ENCODE measurements at regions not wholly inside any gene's neighbourhood (a gene's known extent, or its start where the extent isn't known, plus 50 kb on each side); places are given as distances from the start of the nearest gene placed in this dataset.

DNA sequence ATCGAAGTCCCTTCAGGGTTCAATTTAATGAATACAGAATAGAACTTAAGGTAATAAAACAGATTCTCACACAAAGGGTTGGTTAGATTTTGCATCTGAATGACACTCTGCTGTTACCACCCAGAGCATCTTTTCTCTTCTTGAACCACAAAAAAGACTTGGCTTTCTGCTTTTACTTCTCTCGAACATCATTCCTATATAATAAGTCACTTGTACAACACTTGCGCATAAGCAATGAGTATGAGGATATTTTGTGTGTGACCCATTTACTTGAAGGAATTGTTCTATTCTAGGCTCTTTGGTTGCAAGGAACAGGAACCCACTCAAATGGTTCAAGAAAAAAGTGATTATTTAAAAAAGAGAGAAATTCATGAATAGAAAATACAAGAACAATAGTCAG is 126.2 kb downstream of the NUP35 start:
- no peak overlapping the region for H3K4me3 ChIP-seq (replicated peaks in 1 of 2; ENCODE audit: low read depth in 2 of 2, low read length in 2 of 2)
- TF ChIP-seq, protein P1, sequence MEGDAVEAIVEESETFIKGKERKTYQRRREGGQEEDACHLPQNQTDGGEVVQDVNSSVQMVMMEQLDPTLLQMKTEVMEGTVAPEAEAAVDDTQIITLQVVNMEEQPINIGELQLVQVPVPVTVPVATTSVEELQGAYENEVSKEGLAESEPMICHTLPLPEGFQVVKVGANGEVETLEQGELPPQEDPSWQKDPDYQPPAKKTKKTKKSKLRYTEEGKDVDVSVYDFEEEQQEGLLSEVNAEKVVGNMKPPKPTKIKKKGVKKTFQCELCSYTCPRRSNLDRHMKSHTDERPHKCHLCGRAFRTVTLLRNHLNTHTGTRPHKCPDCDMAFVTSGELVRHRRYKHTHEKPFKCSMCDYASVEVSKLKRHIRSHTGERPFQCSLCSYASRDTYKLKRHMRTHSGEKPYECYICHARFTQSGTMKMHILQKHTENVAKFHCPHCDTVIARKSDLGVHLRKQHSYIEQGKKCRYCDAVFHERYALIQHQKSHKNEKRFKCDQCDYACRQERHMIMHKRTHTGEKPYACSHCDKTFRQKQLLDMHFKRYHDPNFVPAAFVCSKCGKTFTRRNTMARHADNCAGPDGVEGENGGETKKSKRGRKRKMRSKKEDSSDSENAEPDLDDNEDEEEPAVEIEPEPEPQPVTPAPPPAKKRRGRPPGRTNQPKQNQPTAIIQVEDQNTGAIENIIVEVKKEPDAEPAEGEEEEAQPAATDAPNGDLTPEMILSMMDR (IDR thresholded peaks at IDR 0.05; ENCODE audit: low read depth, low read length) = no peak
- DNase-seq (ENCODE audit: low read depth in 2 of 2) = peak in 1 of 2 donors; percentile 52

DNA sequence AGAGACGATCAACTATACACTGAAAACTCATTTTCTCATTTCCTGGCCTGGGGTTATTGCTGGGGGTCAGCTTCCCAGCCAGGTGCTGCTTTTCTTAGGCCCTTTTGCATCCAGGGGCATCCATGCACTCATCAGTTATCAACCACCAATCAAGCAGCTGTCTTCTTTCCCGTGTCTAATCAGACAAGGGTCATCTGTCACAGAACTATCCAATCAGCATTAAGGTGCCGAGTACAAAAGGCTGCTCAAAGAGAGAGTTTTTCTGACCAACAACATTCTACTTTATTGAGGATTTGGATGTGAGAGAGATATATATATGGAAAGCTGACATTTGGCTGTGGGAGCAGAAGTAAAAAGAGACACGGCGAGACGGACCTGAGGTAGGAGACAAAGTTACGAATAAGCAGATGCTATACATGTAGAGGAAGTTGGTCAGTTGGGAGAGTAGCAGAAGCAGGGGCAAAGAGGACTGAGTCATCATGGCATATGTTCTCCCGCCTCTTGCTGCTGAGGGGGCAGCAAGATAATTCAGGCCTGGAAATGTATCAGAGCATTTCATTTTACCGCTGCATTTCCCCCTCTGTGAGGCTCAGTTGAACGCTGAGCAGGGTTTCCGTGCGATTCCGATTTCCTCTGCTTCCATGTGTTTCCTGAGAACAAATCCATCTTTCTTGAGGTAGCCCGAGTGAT is 129.3 kb downstream of the NUP35 start:
- no peak overlapping the region for H3K4me3 ChIP-seq (replicated peaks in 1 of 2; ENCODE audit: low read depth in 2 of 2, low read length in 2 of 2)
- DNase-seq (ENCODE audit: low read depth in 2 of 2) = no peak
- TF ChIP-seq, protein P1 (IDR thresholded peaks at IDR 0.05; ENCODE audit: low read depth, low read length) = no peak

DNA sequence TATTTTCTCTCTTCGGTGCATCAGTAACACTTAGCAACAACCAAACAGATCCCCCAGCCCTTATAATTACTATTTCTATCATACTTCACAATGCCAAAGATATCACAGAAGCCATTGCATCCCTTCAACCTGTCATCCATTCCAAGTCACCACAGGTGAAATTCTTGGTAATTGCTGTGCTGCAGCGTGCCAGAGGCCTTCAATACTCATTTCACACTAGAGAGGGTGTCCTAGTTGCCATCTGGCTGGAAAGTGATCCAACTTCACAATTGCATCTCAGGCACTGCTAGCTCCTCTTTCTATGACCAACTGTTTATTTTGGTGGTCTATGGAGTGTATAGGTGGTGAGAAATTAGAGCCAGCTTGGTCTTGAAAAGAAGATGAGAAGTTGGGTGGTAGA is 131.2 kb downstream of the NUP35 start:
- no peak for DNase-seq (ENCODE audit: low read depth in 2 of 2)
- no peak overlapping the region for H3K4me3 ChIP-seq (replicated peaks in 1 of 2; ENCODE audit: low read depth in 2 of 2, low read length in 2 of 2)
- TF ChIP-seq, protein P1 (IDR thresholded peaks at IDR 0.05; ENCODE audit: low read depth, low read length) = no peak

DNA sequence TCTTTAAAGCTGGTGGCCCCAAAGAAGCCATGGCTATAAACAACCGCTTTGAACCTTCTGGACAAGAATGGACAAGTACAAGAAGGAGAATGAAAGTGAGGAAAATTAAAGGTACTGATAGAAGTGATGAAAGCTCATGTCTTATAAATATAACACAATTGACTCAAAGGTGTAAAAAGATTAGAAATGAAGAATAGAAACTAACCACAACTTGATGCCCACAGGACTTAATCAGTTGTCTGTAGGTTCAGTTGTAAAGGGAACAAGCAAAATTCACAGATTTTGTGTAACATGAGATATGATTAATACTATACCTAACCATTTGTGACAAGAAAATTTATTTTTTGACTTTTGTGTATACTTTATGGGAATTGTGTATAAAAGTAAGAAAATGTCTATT is 135.7 kb downstream of the NUP35 start:
- TF ChIP-seq, protein P1 (IDR thresholded peaks at IDR 0.05; ENCODE audit: low read depth, low read length) = no peak
- DNase-seq (ENCODE audit: low read depth in 2 of 2) = no peak

DNA sequence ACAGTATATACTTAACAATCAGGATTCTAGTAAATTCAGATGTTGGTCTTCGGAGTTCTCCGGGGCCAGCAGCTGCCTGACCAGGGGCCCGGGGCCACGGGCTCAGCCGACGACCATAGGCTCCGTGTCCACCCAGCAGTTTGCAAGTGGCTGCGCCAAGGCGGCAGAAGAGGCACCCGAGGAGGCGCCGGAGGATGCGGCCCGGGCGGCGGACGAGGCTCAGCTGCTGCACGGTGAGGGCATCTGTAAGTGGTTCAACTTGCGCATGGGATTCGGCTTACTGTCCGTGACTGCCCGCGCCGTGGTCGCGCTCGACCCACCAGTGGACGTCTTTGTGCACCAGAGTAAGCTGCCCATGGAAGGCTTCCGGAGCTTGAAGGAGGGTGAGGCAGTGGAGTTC is 136.3 kb downstream of the NUP35 start:
- TF ChIP-seq, protein P1 (IDR thresholded peaks at IDR 0.05; ENCODE audit: low read depth, low read length) = no peak
- H3K4me3 ChIP-seq (replicated peaks in 1 of 2; ENCODE audit: low read depth in 2 of 2, low read length in 2 of 2) = no peak overlapping the region
- DNase-seq (ENCODE audit: low read depth in 2 of 2) = no peak

More for the DNA sequence above, 135.7 kb downstream of the NUP35 start:
- H3K4me3 ChIP-seq (replicated peaks in 1 of 2; ENCODE audit: low read depth in 2 of 2, low read length in 2 of 2) = no peak overlapping the region

DNA sequence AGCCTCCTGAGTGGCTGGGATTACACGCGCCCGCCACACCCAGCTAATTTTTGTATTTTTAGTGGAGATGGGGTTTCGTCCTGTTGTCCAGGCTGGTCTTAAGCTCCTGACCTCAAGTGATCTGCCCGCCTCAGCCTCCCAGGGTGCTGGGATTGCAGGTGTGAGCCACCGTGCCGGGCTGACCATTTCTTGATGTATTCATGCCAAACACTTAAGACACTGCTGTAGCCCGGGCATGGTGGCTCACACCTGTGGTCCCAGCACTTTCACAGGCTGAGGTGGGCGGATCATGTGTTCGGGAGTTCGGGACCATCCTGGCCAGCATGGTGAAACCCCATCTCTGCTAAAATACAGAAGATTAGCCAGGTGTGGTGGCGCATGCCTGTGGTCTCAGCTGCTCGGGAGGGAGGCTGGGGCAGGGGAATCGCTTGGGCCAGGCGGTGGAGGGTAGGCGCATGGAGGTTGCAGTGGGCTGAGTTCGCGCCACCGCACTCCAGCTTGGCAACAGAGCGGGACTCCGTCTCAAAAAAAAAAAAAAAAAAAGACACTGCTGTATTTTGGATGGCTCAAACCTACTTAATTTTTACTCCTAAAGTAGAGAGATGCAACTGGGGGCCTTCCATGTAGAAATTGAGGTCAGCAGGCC is 140.8 kb downstream of the NUP35 start:
- TF ChIP-seq, protein P1 (IDR thresholded peaks at IDR 0.05; ENCODE audit: low read depth, low read length) = no peak
- DNase-seq (ENCODE audit: low read depth in 2 of 2) = no peak

More for the DNA sequence above, 140.8 kb downstream of the NUP35 start:
- no peak overlapping the region for H3K4me3 ChIP-seq (replicated peaks in 1 of 2; ENCODE audit: low read depth in 2 of 2, low read length in 2 of 2)
